Kidney (tissue), 13 donors: ENCODE measurements at regions not wholly inside any gene's neighbourhood (a gene's known extent, or its start where the extent isn't known, plus 50 kb on each side); places are given as distances from the start of the nearest gene placed in this dataset.

ENCODE experiments used
- DNase-seq, 5 donors: peaks; one replicate each; pipeline ENCODE4 v3.0.0-alpha.2; 2013 to 2020
- FAIRE-seq: peaks from 2 replicates; lab custom pipeline; 2012; peaks lifted over from hg19 to GRCh38; lab: Jason Lieb, UNC
- H3K27ac ChIP-seq, 2 donors: one replicate each; pipeline ENCODE4 v1.7.0; 2013; ENCODE audit warnings: low read depth in 2 of 2, low read length in 2 of 2, inconsistent platforms in 1 of 2
- H3K27me3 ChIP-seq: one replicate; pipeline ENCODE4 v1.7.1; 2013; ENCODE audit warnings: low read length, inconsistent platforms; ENCODE audit not compliant: control insufficient read depth, insufficient read depth
- H3K36me3 ChIP-seq, 3 donors: one replicate each; pipeline versions ENCODE4 v1.7.0 to v1.7.1; 2013; ENCODE audit warnings: low read length in 3 of 3, control low read depth in 1 of 3, inconsistent platforms in 1 of 3; ENCODE audit not compliant: insufficient read depth in 3 of 3, control insufficient read depth in 2 of 3
- H3K4me1 ChIP-seq, 3 donors: one replicate each; pipeline versions ENCODE4 v1.7.0 to v1.7.1; 2013; ENCODE audit warnings: low read length in 3 of 3, inconsistent platforms in 1 of 3, low read depth in 1 of 3; ENCODE audit not compliant: control insufficient read depth in 2 of 3, insufficient read depth in 2 of 3
- H3K4me3 ChIP-seq, 3 donors: one replicate each; pipeline versions ENCODE4 v1.7.0 to v1.8.1; 2013; ENCODE audit warnings: low read length in 3 of 3, control low read depth in 1 of 3, inconsistent platforms in 1 of 3
- H3K9ac ChIP-seq, 3 donors: one replicate each; pipeline versions ENCODE4 v1.7.0 to v1.7.1; 2013; ENCODE audit warnings: low read length in 3 of 3, control low read depth in 1 of 3, inconsistent platforms in 1 of 3
- H3K9me3 ChIP-seq, 3 donors: one replicate each; pipeline versions ENCODE4 v1.7.0 to v1.7.1; 2013; ENCODE audit warnings: low read length in 3 of 3, control low read depth in 1 of 3, inconsistent platforms in 1 of 3; ENCODE audit not compliant: control insufficient read depth in 2 of 3, insufficient read depth in 1 of 3
- intact Hi-C: fragments of 100-400 bp; cut with DNase I; formaldehyde crosslinking; loops from one replicate; pipeline ENCODE4 v1.11.1; 2022
- TF ChIP-seq, protein P1 (sequence below): IDR thresholded peaks from 3 replicates; pipeline ENCODE4 v1.5.1; 2012; ENCODE audit warnings: mild to moderate bottlenecking, moderate library complexity, borderline replicate concordance; ENCODE audit not compliant: insufficient read depth; ENCODE audit errors: extremely low read depth
- donor health status: control.
- donor health status: control.
- donor health status: control.
- donor health status: control.
- donor health status: control.
- donor health status: DM: yes; HTN: yes; CAD: no.
- donor health status: Normal renal cell carcinoma (clear cell type).

DNA sequence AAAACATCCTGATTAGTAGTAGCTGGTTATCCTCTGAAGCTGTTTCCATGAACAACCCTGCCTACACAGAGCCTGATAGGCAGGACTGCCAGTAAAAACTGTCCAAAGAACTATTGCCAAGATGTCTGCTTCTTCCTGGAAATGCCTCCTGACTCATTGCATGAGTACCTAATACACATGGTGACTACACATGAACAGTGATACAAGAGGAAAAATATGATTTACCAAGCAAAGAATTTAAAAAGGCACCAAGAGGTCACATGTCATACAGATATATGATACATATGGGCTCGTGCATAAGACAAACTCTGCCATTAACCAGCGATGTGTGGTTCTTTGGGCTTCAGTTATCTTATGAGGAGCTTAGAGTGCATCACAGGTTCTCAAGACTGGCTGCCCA lies 552.3 kb downstream of the SLC16A7 start:
- H3K9ac ChIP-seq: no peak overlapping the region
- no peak for DNase-seq
- no peak for FAIRE-seq
- no peak overlapping the region for H3K4me3 ChIP-seq
- H3K36me3 ChIP-seq: no peaks in the 10 kb centered on the region
- H3K27me3 ChIP-seq: no peaks in the 10 kb centered on the region
- TF ChIP-seq, protein P1, sequence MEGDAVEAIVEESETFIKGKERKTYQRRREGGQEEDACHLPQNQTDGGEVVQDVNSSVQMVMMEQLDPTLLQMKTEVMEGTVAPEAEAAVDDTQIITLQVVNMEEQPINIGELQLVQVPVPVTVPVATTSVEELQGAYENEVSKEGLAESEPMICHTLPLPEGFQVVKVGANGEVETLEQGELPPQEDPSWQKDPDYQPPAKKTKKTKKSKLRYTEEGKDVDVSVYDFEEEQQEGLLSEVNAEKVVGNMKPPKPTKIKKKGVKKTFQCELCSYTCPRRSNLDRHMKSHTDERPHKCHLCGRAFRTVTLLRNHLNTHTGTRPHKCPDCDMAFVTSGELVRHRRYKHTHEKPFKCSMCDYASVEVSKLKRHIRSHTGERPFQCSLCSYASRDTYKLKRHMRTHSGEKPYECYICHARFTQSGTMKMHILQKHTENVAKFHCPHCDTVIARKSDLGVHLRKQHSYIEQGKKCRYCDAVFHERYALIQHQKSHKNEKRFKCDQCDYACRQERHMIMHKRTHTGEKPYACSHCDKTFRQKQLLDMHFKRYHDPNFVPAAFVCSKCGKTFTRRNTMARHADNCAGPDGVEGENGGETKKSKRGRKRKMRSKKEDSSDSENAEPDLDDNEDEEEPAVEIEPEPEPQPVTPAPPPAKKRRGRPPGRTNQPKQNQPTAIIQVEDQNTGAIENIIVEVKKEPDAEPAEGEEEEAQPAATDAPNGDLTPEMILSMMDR: no peak
- no peaks in the 10 kb centered on the region for H3K4me1 ChIP-seq
- no peak overlapping the region for H3K27ac ChIP-seq
- no peaks in the 10 kb centered on the region for H3K9me3 ChIP-seq
- intact Hi-C loops: no loop called here

- no peak for FAIRE-seq
- H3K27ac ChIP-seq: no peak overlapping the region
- no peaks in the 10 kb centered on the region for H3K4me1 ChIP-seq
- no peaks in the 10 kb centered on the region for H3K9me3 ChIP-seq
- TF ChIP-seq, protein P1: no peak
- no peak overlapping the region for H3K9ac ChIP-seq
- DNase-seq: no peak
- no peaks in the 10 kb centered on the region for H3K27me3 ChIP-seq
- no peak overlapping the region for H3K4me3 ChIP-seq
- H3K36me3 ChIP-seq: no peaks in the 10 kb centered on the region
- intact Hi-C loops: no loop called here
Measured at GRCh38 chr12:60148831-60149230, 553.0 kb downstream of the SLC16A7 start.

GRCh38 chr12:60152756-60153155 lies 556.9 kb downstream of the SLC16A7 start:
- H3K27me3 ChIP-seq: no peaks in the 10 kb centered on the region
- H3K4me3 ChIP-seq: no peak overlapping the region
- H3K27ac ChIP-seq: no peak overlapping the region
- no peak for FAIRE-seq
- H3K9ac ChIP-seq: no peak overlapping the region
- TF ChIP-seq, protein P1: no peak
- intact Hi-C loops: no loop called here
- H3K9me3 ChIP-seq: no peaks in the 10 kb centered on the region
- H3K4me1 ChIP-seq: no peaks in the 10 kb centered on the region
- DNase-seq: no peak
- no peaks in the 10 kb centered on the region for H3K36me3 ChIP-seq

- no peak for DNase-seq
- Histone ChIP-seq H3K27me3 (no peaks in the 10 kb centered on the region), H3K4me1 (no peaks in the 10 kb centered on the region), H3K9ac (no peak overlapping the region), H3K27ac (no peak overlapping the region), H3K36me3 (no peaks in the 10 kb centered on the region), H3K9me3 (no peaks in the 10 kb centered on the region), H3K4me3 (no peak overlapping the region)
- no peak for FAIRE-seq
- TF ChIP-seq, protein P1: no peak
- intact Hi-C loops: no loop called here
Measured at GRCh38 chr12:60159761-60160160, 563.9 kb downstream of the SLC16A7 start.
